H9 (cell line): ENCODE measurements at regions not wholly inside any gene's neighbourhood (a gene's known extent, or its start where the extent isn't known, plus 50 kb on each side); places are given as distances from the start of the nearest gene placed in this dataset.
"Not testable (repeated sequence)": the region's sequence is repeated elsewhere in the genome, so short reads cannot be mapped to it uniquely, and the experiment has no call there.

Source experiments
- DNase-seq: peaks from one replicate; pipeline ENCODE4 v3.0.0-alpha.2; 2017
- H2AFZ ChIP-seq: one replicate; pipeline ENCODE4 v1.6.1; 2013; ENCODE audit warnings: mild to moderate bottlenecking, low read length, control low read depth, moderate library complexity
- H2AK5ac ChIP-seq: 2 replicates; pipeline ENCODE4 v1.6.1; 2013; ENCODE audit warnings: low read length, control low read depth, mixed read lengths; ENCODE audit not compliant: insufficient read length
- H2BK120ac ChIP-seq: one replicate; pipeline ENCODE4 v1.6.1; 2013; ENCODE audit warnings: low read depth, mild to moderate bottlenecking, low read length, control low read depth, inconsistent platforms; ENCODE audit not compliant: poor library complexity, severe bottlenecking
- H2BK12ac ChIP-seq: 2 replicates; pipeline ENCODE4 v1.6.1; 2013; ENCODE audit warnings: low read length, control low read depth, mixed read lengths, low read depth; ENCODE audit not compliant: insufficient read length
- H2BK15ac ChIP-seq: 2 replicates; pipeline ENCODE4 v1.6.1; 2013; ENCODE audit warnings: low read depth, low read length, control low read depth
- H2BK20ac ChIP-seq: one replicate; pipeline ENCODE4 v1.6.1; 2013; ENCODE audit warnings: low read depth, mild to moderate bottlenecking, low read length, control low read depth, inconsistent platforms; ENCODE audit not compliant: poor library complexity, severe bottlenecking
- H2BK5ac ChIP-seq: 2 replicates; pipeline ENCODE4 v1.6.1; 2013; ENCODE audit warnings: low read length, control low read depth, mixed read lengths; ENCODE audit not compliant: insufficient read length
- H3K14ac ChIP-seq: 2 replicates; pipeline ENCODE4 v1.6.1; 2013; ENCODE audit warnings: low read length, control low read depth; ENCODE audit not compliant: insufficient read depth
- H3K18ac ChIP-seq: 2 replicates; pipeline ENCODE4 v1.6.1; 2013; ENCODE audit warnings: low read depth, mild to moderate bottlenecking, mixed read lengths, low read length, control low read depth; ENCODE audit not compliant: insufficient read length
- H3K23ac ChIP-seq: 2 replicates; pipeline ENCODE4 v1.6.1; 2013; ENCODE audit warnings: low read length, control low read depth, mixed read lengths, low read depth; ENCODE audit not compliant: insufficient read length
- H3K23me2 ChIP-seq: 2 replicates; pipeline ENCODE4 v1.6.1; 2013; ENCODE audit warnings: low read depth, mild to moderate bottlenecking, mixed read lengths, low read length, control low read depth; ENCODE audit not compliant: insufficient read length, poor library complexity, severe bottlenecking
- H3K27ac ChIP-seq: 2 replicates; pipeline ENCODE4 v1.5.1; 2013; ENCODE audit warnings: low read length, control low read depth, mixed read lengths, low read depth; ENCODE audit not compliant: insufficient read length
- H3K27me3 ChIP-seq: 2 replicates; pipeline ENCODE4 v1.6.1; 2013; ENCODE audit warnings: low read length, control low read depth, inconsistent platforms; ENCODE audit not compliant: insufficient read depth
- H3K4ac ChIP-seq: 2 replicates; pipeline ENCODE4 v1.6.1; 2013; ENCODE audit warnings: low read depth, mild to moderate bottlenecking, control low read depth, inconsistent platforms, low read length, moderate library complexity
- H3K4me1 ChIP-seq: 2 replicates; pipeline ENCODE4 v1.6.1; 2013; ENCODE audit warnings: low read length, control low read depth, inconsistent platforms; ENCODE audit not compliant: insufficient read depth
- H3K4me2 ChIP-seq: 2 replicates; pipeline ENCODE4 v1.6.1; 2013; ENCODE audit warnings: low read length, control low read depth, mixed read lengths; ENCODE audit not compliant: insufficient read length, insufficient read depth
- H3K56ac ChIP-seq: 2 replicates; pipeline ENCODE4 v1.6.1; 2013; ENCODE audit warnings: low read depth, mild to moderate bottlenecking, mixed read lengths, low read length, control low read depth; ENCODE audit not compliant: insufficient read length
- H3K79me1 ChIP-seq: 2 replicates; pipeline ENCODE4 v1.6.1; 2013; ENCODE audit warnings: low read depth, mild to moderate bottlenecking, moderate library complexity, low read length, control low read depth, inconsistent platforms; ENCODE audit not compliant: insufficient read depth, poor library complexity, severe bottlenecking
- H3K79me2 ChIP-seq: 2 replicates; pipeline ENCODE4 v1.6.1; 2013; ENCODE audit warnings: low read length, control low read depth, inconsistent platforms; ENCODE audit not compliant: insufficient read depth
- H3K9ac ChIP-seq: 2 replicates; pipeline ENCODE4 v1.6.1; 2013; ENCODE audit warnings: low read length, control low read depth, mixed read lengths; ENCODE audit not compliant: insufficient read length; ENCODE audit errors: extremely low read depth
- H3K9me3 ChIP-seq: one replicate; pipeline ENCODE4 v1.6.1; 2013; ENCODE audit warnings: low read depth, low read length, inconsistent platforms; ENCODE audit not compliant: control insufficient read depth
- H3T11ph ChIP-seq: one replicate; pipeline ENCODE4 v1.6.1; 2013; ENCODE audit warnings: mild to moderate bottlenecking, low read length, control low read depth, inconsistent platforms
- H4K20me1 ChIP-seq: one replicate; pipeline ENCODE4 v1.6.1; 2013; ENCODE audit not compliant: control insufficient read depth, insufficient read length, insufficient read depth
- H4K5ac ChIP-seq: 2 replicates; pipeline ENCODE4 v1.6.1; 2013; ENCODE audit warnings: low read depth, mild to moderate bottlenecking, mixed read lengths, low read length, control low read depth; ENCODE audit not compliant: insufficient read length
- H4K8ac ChIP-seq: replicated peaks from 2 replicates; pipeline ENCODE4 v1.6.1; 2013; ENCODE audit warnings: low read length, control low read depth, mixed read lengths, low read depth; ENCODE audit not compliant: insufficient read length
- H4K91ac ChIP-seq: 2 replicates; pipeline ENCODE4 v1.6.1; 2013; ENCODE audit warnings: low read depth, mild to moderate bottlenecking, moderate library complexity, mixed read lengths, low read length, control low read depth; ENCODE audit not compliant: insufficient read length
- H3K27ac Mint-ChIP-seq, 3 experiments: 2 replicates in 2 of 3; 3 replicates in 1 of 3; pipeline ENCODE4 v1.8.0; 2020 to 2021; ENCODE audit warnings: mixed read lengths in 3 of 3, mild to moderate bottlenecking in 1 of 3, moderate library complexity in 1 of 3
- H3K27me3 Mint-ChIP-seq: 2 replicates; pipeline ENCODE4 v1.8.0; 2021; ENCODE audit warnings: low read depth, mild to moderate bottlenecking, moderate library complexity, mixed read lengths
- H3K36me3 Mint-ChIP-seq, 3 experiments: 2 replicates in 2 of 3; 3 replicates in 1 of 3; pipeline ENCODE4 v1.8.0; 2020 to 2021; ENCODE audit warnings: low read depth in 3 of 3, mixed read lengths in 3 of 3; ENCODE audit not compliant: insufficient read depth in 1 of 3
- H3K4me1 Mint-ChIP-seq, 2 experiments: 2 replicates each; pipeline ENCODE4 v1.8.0; 2020; ENCODE audit warnings: mixed read lengths in 2 of 2
- H3K4me3 Mint-ChIP-seq, 2 experiments: 2 replicates in 1 of 2; 3 replicates in 1 of 2; pipeline ENCODE4 v1.8.0; 2020 to 2021; ENCODE audit warnings: mild to moderate bottlenecking in 2 of 2, mixed read lengths in 2 of 2, moderate library complexity in 1 of 2
- H3K9me3 Mint-ChIP-seq, 2 experiments: 2 replicates in 1 of 2; 3 replicates in 1 of 2; pipeline ENCODE4 v1.8.0; 2020; ENCODE audit warnings: mild to moderate bottlenecking in 2 of 2, mixed read lengths in 2 of 2, moderate library complexity in 1 of 2
- WGBS: extraction: QIAGEN DNeasy Blood & Tissue Kit; methylation state at CpG from one replicate; pipeline ENCODE4 v1.1.7; 2013; ENCODE audit warnings: missing lambda C conversion rate, low lambda C conversion rate, mixed read lengths; ENCODE audit not compliant: insufficient read length; ENCODE audit errors: extremely low coverage; 5-methylcytosine and 5-hydroxymethylcytosine counted together

DNA sequence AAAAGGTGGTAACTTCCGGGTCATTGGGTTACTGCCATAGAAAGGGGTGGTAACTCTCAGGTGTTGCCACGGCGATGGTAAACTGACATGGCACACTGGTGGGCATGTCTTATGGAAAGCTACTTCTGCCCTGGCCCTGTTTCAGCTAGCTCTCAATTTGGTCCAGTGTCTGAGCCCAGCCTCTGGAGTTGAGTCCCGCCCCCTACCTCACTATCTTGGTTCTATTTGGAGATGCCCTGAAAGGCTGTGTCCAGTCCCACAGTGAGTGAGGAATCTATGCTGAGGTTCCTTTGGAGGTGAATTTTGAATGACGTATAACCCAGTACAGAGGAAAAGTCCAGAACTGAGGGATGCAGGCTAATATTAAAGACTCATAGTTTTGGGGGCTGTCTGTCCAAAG lies 230.4 kb upstream of the PLGLB1 start:
- not testable (repeated sequence) for H3K4ac ChIP-seq, H2AFZ ChIP-seq, H4K20me1 ChIP-seq, H3K4me1 ChIP-seq, H2BK15ac ChIP-seq, H4K5ac ChIP-seq, H2BK120ac ChIP-seq, H3K9me3 Mint-ChIP-seq, H2BK12ac ChIP-seq, H3K23me2 ChIP-seq, H3K4me2 ChIP-seq, H3K14ac ChIP-seq, H4K8ac ChIP-seq, H3K27ac ChIP-seq, H3K4me3 Mint-ChIP-seq, H3K27me3 ChIP-seq, H3K56ac ChIP-seq, H3K18ac ChIP-seq, H3T11ph ChIP-seq, H3K79me2 ChIP-seq, H3K79me1 ChIP-seq, H4K91ac ChIP-seq, H3K36me3 Mint-ChIP-seq, DNase-seq, H3K4me1 Mint-ChIP-seq, H3K23ac ChIP-seq, H2BK5ac ChIP-seq, H3K27ac Mint-ChIP-seq, H3K9ac ChIP-seq, H3K9me3 ChIP-seq, H2AK5ac ChIP-seq, H2BK20ac ChIP-seq
- no CpG with 5 or more reads among the region's 5 CpGs for WGBS
- H3K27me3 Mint-ChIP-seq, result peaks cover 14% of the 10 kb centered on the region

DNA sequence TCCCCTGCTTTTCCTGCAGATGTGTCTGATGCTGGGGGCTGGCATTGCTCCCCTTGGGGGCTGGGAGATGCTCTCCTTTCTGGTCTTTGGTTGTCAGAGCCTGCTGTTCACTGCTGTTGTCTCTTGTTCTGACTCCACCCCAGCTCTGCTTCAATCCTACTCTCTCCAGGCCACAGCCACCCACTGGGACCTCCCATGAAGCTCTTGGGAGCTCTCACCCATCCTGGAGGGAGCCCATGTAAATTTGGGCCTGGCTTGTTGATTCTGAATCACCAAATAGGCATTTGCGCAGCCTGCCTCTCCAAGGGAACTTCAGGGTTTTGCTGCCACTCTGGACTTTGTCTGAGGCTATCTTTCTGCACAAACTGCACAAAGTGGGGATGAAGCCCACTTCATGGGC lies 232.9 kb upstream of the PLGLB1 start:
- H3K18ac ChIP-seq, H3K23ac ChIP-seq, H3K9ac ChIP-seq, H2AFZ ChIP-seq, H3K4me1 ChIP-seq, H3K4me1 Mint-ChIP-seq, H3T11ph ChIP-seq, H3K79me1 ChIP-seq, H3K27me3 ChIP-seq, H3K79me2 ChIP-seq, H3K56ac ChIP-seq, H3K4ac ChIP-seq, H3K36me3 Mint-ChIP-seq, H4K20me1 ChIP-seq, H3K23me2 ChIP-seq, H4K91ac ChIP-seq, H3K4me3 Mint-ChIP-seq, H2BK5ac ChIP-seq, H2AK5ac ChIP-seq, H3K9me3 Mint-ChIP-seq, H4K5ac ChIP-seq, H3K4me2 ChIP-seq, H3K27ac Mint-ChIP-seq, H3K27ac ChIP-seq, H2BK20ac ChIP-seq, H4K8ac ChIP-seq, H2BK12ac ChIP-seq, H3K9me3 ChIP-seq, H2BK120ac ChIP-seq, DNase-seq, H3K14ac ChIP-seq, H2BK15ac ChIP-seq: not testable (repeated sequence)
- no CpG with 5 or more reads among the region's 1 CpG for WGBS
- H3K27me3 Mint-ChIP-seq, result peaks cover 17% of the 10 kb centered on the region
